ENCODE measurements at regions not wholly inside any gene's neighbourhood (a gene's known extent, or its start where the extent isn't known, plus 50 kb on each side); places are given as distances from the start of the nearest gene placed in this dataset.
"Not testable (repeated sequence)": the region's sequence is repeated elsewhere in the genome, so short reads cannot be mapped to it uniquely, and the experiment has no call there.

GRCh38 chr10:8639486-8640185 is 585.1 kb downstream of the GATA3 start:
- DNase-seq: no peak

GRCh38 chr10:8640301-8640700 is 585.8 kb downstream of the GATA3 start:
- no peak for DNase-seq

- no peak for DNase-seq
These were observed 586.4 kb downstream of the GATA3 start for GRCh38 chr10:8640878-8641277.

GRCh38 chr10:8656261-8656660 is 601.8 kb downstream of the GATA3 start:
- no peak for DNase-seq

GRCh38 chr10:8659982-8660381 is 605.5 kb downstream of the GATA3 start:
- no peak for DNase-seq

GRCh38 chr10:8661886-8662285 is 607.4 kb downstream of the GATA3 start:
- no peak for DNase-seq

GRCh38 chr10:8663131-8663530 is 608.6 kb downstream of the GATA3 start:
- DNase-seq: no peak

GRCh38 chr10:8665322-8665721 is 610.8 kb downstream of the GATA3 start:
- DNase-seq: no peak

- DNase-seq: no peak
These were observed 616.0 kb downstream of the GATA3 start for GRCh38 chr10:8670461-8670860.

GRCh38 chr10:8674230-8674629 is 619.7 kb downstream of the GATA3 start:
- DNase-seq: no peak

- DNase-seq: no peak
These were observed 623.2 kb downstream of the GATA3 start for GRCh38 chr10:8677642-8678041.

GRCh38 chr10:8684916-8685315 is 630.4 kb downstream of the GATA3 start:
- DNase-seq: not testable (repeated sequence)

GRCh38 chr10:8688881-8689280 is 634.4 kb downstream of the GATA3 start:
- DNase-seq: no peak

GRCh38 chr10:8691498-8692017 is 637.1 kb downstream of the GATA3 start:
- no peak for DNase-seq

- DNase-seq: not testable (repeated sequence)
These were observed 639.1 kb downstream of the GATA3 start for GRCh38 chr10:8693635-8694034.

GRCh38 chr10:8696746-8697145 is 642.3 kb downstream of the GATA3 start:
- DNase-seq: no peak

- no peak for DNase-seq
These were observed 646.2 kb downstream of the GATA3 start for GRCh38 chr10:8700689-8701088.

- DNase-seq: no peak
These were observed 647.7 kb downstream of the GATA3 start for GRCh38 chr10:8702181-8702580.

GRCh38 chr10:8705415-8705814 is 650.9 kb downstream of the GATA3 start:
- DNase-seq: no peak

- DNase-seq: no peak
These were observed 658.2 kb downstream of the GATA3 start for GRCh38 chr10:8712656-8713055.

GRCh38 chr10:8719971-8720370 is 665.5 kb downstream of the GATA3 start:
- DNase-seq: no peak

- DNase-seq: no peak
These were observed 667.2 kb downstream of the GATA3 start for GRCh38 chr10:8721650-8722049.

GRCh38 chr10:8722835-8723234 is 668.3 kb downstream of the GATA3 start:
- DNase-seq: no peak

- DNase-seq: no peak
These were observed 670.9 kb downstream of the GATA3 start for GRCh38 chr10:8725343-8725742.

All from CD4-positive, alpha-beta T cell treated with Interferon alpha-2 for 1 hour (primary cell).